ENCODE measurements at regions not wholly inside any gene's neighbourhood (a gene's known extent, or its start where the extent isn't known, plus 50 kb on each side); places are given as distances from the start of the nearest gene placed in this dataset.

DNA sequence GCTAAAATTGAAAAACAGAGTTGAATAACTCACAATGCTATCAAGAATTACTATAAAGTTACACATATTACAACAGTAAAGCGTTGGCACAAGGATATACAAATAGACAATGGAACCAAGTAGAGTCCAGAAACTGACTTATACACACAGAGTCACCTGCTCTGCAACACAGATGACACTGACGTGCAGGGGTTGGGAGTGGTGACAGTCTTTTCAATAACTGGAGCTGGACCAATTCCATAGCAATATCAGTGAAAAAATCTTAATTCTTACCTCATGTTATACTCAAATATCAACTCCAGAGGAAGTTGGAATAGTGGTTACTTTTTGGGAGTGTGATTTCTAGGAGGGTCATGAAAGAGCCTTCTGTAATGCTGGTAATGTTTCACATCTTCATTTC, 62.5 kb upstream of the NPY start:
- Histone ChIP-seq H3K4me3 (ENCODE audit: insufficient read depth, low read length) (no peak overlapping the region), H2AFZ (ENCODE audit: low read length) (no peak overlapping the region), H3K36me3 (ENCODE audit: insufficient read depth, low read length) (no peaks in the 10 kb centered on the region), H3K27ac (ENCODE audit: low read depth, low read length) (no peak overlapping the region), H3K9me3 (ENCODE audit: low read depth, low read length) (no peaks in the 10 kb centered on the region), H3K4me2 (ENCODE audit: insufficient read depth, low read length) (no peak overlapping the region), H3K79me2 (ENCODE audit: insufficient read depth, low read length) (no peaks in the 10 kb centered on the region), H3K4me1 (ENCODE audit: insufficient read depth, low read length) (no peaks in the 10 kb centered on the region), H3K27me3 (ENCODE audit: insufficient read depth, low read length) (no peaks in the 10 kb centered on the region), H4K20me1 (ENCODE audit: insufficient read depth, low read length) (no peaks in the 10 kb centered on the region)
- TF ChIP-seq CTCF (IDR thresholded peaks at IDR 0.05; ENCODE audit: extremely low read depth, low read depth, low read length): no peak
- no peak for DNase-seq (ENCODE audit: insufficient read length, low spot score, missing footprints)

- H2AFZ ChIP-seq (ENCODE audit: low read length): no peak overlapping the region
- no peaks in the 10 kb centered on the region for H3K9me3 ChIP-seq (ENCODE audit: low read depth, low read length)
- H3K36me3 ChIP-seq (ENCODE audit: insufficient read depth, low read length): no peaks in the 10 kb centered on the region
- no peaks in the 10 kb centered on the region for H3K4me1 ChIP-seq (ENCODE audit: insufficient read depth, low read length)
- TF ChIP-seq CTCF (IDR thresholded peaks at IDR 0.05; ENCODE audit: extremely low read depth, low read depth, low read length): no peak
- H3K79me2 ChIP-seq (ENCODE audit: insufficient read depth, low read length): no peaks in the 10 kb centered on the region
- H4K20me1 ChIP-seq (ENCODE audit: insufficient read depth, low read length): no peaks in the 10 kb centered on the region
- no peak overlapping the region for H3K27ac ChIP-seq (ENCODE audit: low read depth, low read length)
- no peak overlapping the region for H3K4me2 ChIP-seq (ENCODE audit: insufficient read depth, low read length)
- no peak overlapping the region for H3K4me3 ChIP-seq (ENCODE audit: insufficient read depth, low read length)
- no peak for DNase-seq (ENCODE audit: insufficient read length, low spot score, missing footprints)
- no peaks in the 10 kb centered on the region for H3K27me3 ChIP-seq (ENCODE audit: insufficient read depth, low read length)
Measured at GRCh38 chr7:24227068-24227467, 56.9 kb upstream of the NPY start.

- Histone ChIP-seq H3K9me3 (ENCODE audit: low read depth, low read length) (no peaks in the 10 kb centered on the region), H3K27me3 (ENCODE audit: insufficient read depth, low read length) (no peaks in the 10 kb centered on the region), H3K4me2 (ENCODE audit: insufficient read depth, low read length) (no peak overlapping the region), H3K4me1 (ENCODE audit: insufficient read depth, low read length) (no peaks in the 10 kb centered on the region), H3K4me3 (ENCODE audit: insufficient read depth, low read length) (no peak overlapping the region), H3K79me2 (ENCODE audit: insufficient read depth, low read length) (no peaks in the 10 kb centered on the region), H2AFZ (ENCODE audit: low read length) (no peak overlapping the region), H3K36me3 (ENCODE audit: insufficient read depth, low read length) (no peaks in the 10 kb centered on the region), H4K20me1 (ENCODE audit: insufficient read depth, low read length) (no peaks in the 10 kb centered on the region), H3K27ac (ENCODE audit: low read depth, low read length) (no peak overlapping the region)
- no peak for TF ChIP-seq CTCF (IDR thresholded peaks at IDR 0.05; ENCODE audit: extremely low read depth, low read depth, low read length)
- DNase-seq (ENCODE audit: insufficient read length, low spot score, missing footprints): no peak
Measured at GRCh38 chr7:24227603-24228359, 56.2 kb upstream of the NPY start.

- Histone ChIP-seq H3K36me3 (ENCODE audit: insufficient read depth, low read length) (no peaks in the 10 kb centered on the region), H4K20me1 (ENCODE audit: insufficient read depth, low read length) (no peaks in the 10 kb centered on the region), H2AFZ (ENCODE audit: low read length) (no peak overlapping the region), H3K9me3 (ENCODE audit: low read depth, low read length) (no peaks in the 10 kb centered on the region), H3K4me2 (ENCODE audit: insufficient read depth, low read length) (no peak overlapping the region), H3K4me3 (ENCODE audit: insufficient read depth, low read length) (no peak overlapping the region), H3K27ac (ENCODE audit: low read depth, low read length) (no peak overlapping the region), H3K27me3 (ENCODE audit: insufficient read depth, low read length) (no peaks in the 10 kb centered on the region), H3K79me2 (ENCODE audit: insufficient read depth, low read length) (no peaks in the 10 kb centered on the region), H3K4me1 (ENCODE audit: insufficient read depth, low read length) (no peaks in the 10 kb centered on the region)
- DNase-seq (ENCODE audit: insufficient read length, low spot score, missing footprints): no peak
- TF ChIP-seq CTCF (IDR thresholded peaks at IDR 0.05; ENCODE audit: extremely low read depth, low read depth, low read length): no peak
Measured at GRCh38 chr7:24229481-24230226, 54.3 kb upstream of the NPY start.
